GM12875 (cell line): ENCODE measurements at regions not wholly inside any gene's neighbourhood (a gene's known extent, or its start where the extent isn't known, plus 50 kb on each side); places are given as distances from the start of the nearest gene placed in this dataset.

Source experiments
- H3K4me3 ChIP-seq: one replicate; pipeline ENCODE4 v1.5.1; 2011; ENCODE audit warnings: low read depth, low read length, control low read depth
- CTCF ChIP-seq: IDR thresholded peaks from 2 replicates; pipeline ENCODE4 v1.5.1; 2011; ENCODE audit warnings: low read depth, mild to moderate bottlenecking, control low read depth, inconsistent platforms, low read length, moderate library complexity, borderline replicate concordance; ENCODE audit not compliant: insufficient read depth

- H3K4me3 ChIP-seq = no peak overlapping the region
- no peak for TF ChIP-seq CTCF
These were observed 411.0 kb upstream of the TGFBR2 start for GRCh38 chr3:30195352-30195751.

GRCh38 chr3:30198162-30198561 lies 408.2 kb upstream of the TGFBR2 start:
- TF ChIP-seq CTCF = no peak
- no peak overlapping the region for H3K4me3 ChIP-seq

GRCh38 chr3:30199096-30199759 lies 407.2 kb upstream of the TGFBR2 start:
- no peak overlapping the region for H3K4me3 ChIP-seq

GRCh38 chr3:30199855-30200254 lies 406.5 kb upstream of the TGFBR2 start:
- no peak for TF ChIP-seq CTCF
- no peak overlapping the region for H3K4me3 ChIP-seq

More at GRCh38 chr3:30199096-30199759, 407.2 kb upstream of the TGFBR2 start:
- peak; percentile 51 for TF ChIP-seq CTCF

- H3K4me3 ChIP-seq = no peak overlapping the region
- no peak for TF ChIP-seq CTCF
These were observed 404.7 kb upstream of the TGFBR2 start for GRCh38 chr3:30201715-30202114.

- no peak overlapping the region for H3K4me3 ChIP-seq
- TF ChIP-seq CTCF = no peak
These were observed 403.1 kb upstream of the TGFBR2 start for GRCh38 chr3:30203301-30203700.

GRCh38 chr3:30204126-30204525 lies 402.3 kb upstream of the TGFBR2 start:
- H3K4me3 ChIP-seq = no peak overlapping the region
- TF ChIP-seq CTCF = no peak
